ENCODE measurements at regions not wholly inside any gene's neighbourhood (a gene's known extent, or its start where the extent isn't known, plus 50 kb on each side); places are given as distances from the start of the nearest gene placed in this dataset.

GRCh38 chr4:10171055-10171454, 54.5 kb upstream of the WDR1 start:
- Mint-ChIP-seq H3K4me3 (no peak overlapping the region), H3K27me3 (no peaks in the 10 kb centered on the region), H3K4me1 (no peaks in the 10 kb centered on the region), H3K36me3 (no peaks in the 10 kb centered on the region), H3K9me3 (no peaks in the 10 kb centered on the region), H3K27ac (no peak overlapping the region)

GRCh38 chr4:10169839-10170387, 53.3 kb upstream of the WDR1 start:
- no peak overlapping the region for H3K4me3 Mint-ChIP-seq
- H3K36me3 Mint-ChIP-seq, result no peaks in the 10 kb centered on the region
- no peak overlapping the region for H3K27ac Mint-ChIP-seq
- H3K27me3 Mint-ChIP-seq, result no peaks in the 10 kb centered on the region
- no peaks in the 10 kb centered on the region for H3K4me1 Mint-ChIP-seq
- no peaks in the 10 kb centered on the region for H3K9me3 Mint-ChIP-seq

GRCh38 chr4:10168151-10168550, 51.6 kb upstream of the WDR1 start:
- Mint-ChIP-seq H3K4me1 (no peaks in the 10 kb centered on the region), H3K4me3 (no peak overlapping the region), H3K27me3 (no peaks in the 10 kb centered on the region), H3K27ac (no peak overlapping the region), H3K9me3 (no peaks in the 10 kb centered on the region), H3K36me3 (no peaks in the 10 kb centered on the region)

- H3K9me3 Mint-ChIP-seq, result no peaks in the 10 kb centered on the region
- H3K27ac Mint-ChIP-seq, result no peak overlapping the region
- no peaks in the 10 kb centered on the region for H3K36me3 Mint-ChIP-seq
- no peaks in the 10 kb centered on the region for H3K27me3 Mint-ChIP-seq
- H3K4me3 Mint-ChIP-seq, result no peak overlapping the region
- peaks cover 5% of the 10 kb centered on the region for H3K4me1 Mint-ChIP-seq
Measured at GRCh38 chr4:10167201-10167600, 50.6 kb upstream of the WDR1 start.
